ENCODE measurements at regions not wholly inside any gene's neighbourhood (a gene's known extent, or its start where the extent isn't known, plus 50 kb on each side); places are given as distances from the start of the nearest gene placed in this dataset.

DNA sequence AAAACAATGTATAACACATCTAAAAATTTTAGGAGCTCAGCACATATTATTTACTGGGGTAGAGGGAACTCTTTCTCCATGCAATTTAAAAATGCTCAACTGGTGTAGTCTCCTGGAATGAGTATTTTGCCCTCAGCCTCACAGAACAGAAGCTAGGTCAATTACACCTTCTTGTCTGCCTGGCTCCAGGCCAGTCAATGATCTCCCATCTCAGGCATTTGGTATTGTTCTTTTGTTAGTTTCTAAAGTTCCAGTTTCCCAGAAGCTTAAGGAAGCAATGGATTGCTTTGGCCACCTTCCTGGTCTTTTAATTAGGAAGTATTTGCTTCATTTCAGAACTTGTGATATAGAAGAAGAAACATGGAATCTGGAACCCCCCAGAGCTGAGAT is 360.3 kb upstream of the ASIC2 start:
- no peak for TF ChIP-seq CTCF (IDR thresholded peaks at IDR 0.05; ENCODE audit: low read depth, low read length, missing input control)
- no peak for TF ChIP-seq TAF1 (conservative IDR thresholded peaks at IDR 0.05)
- TF ChIP-seq ATF3 (IDR thresholded peaks at IDR 0.05), result no peak

Data from liver (tissue), 3 donors.